ENCODE measurements at regions not wholly inside any gene's neighbourhood (a gene's known extent, or its start where the extent isn't known, plus 50 kb on each side); places are given as distances from the start of the nearest gene placed in this dataset.

DNA sequence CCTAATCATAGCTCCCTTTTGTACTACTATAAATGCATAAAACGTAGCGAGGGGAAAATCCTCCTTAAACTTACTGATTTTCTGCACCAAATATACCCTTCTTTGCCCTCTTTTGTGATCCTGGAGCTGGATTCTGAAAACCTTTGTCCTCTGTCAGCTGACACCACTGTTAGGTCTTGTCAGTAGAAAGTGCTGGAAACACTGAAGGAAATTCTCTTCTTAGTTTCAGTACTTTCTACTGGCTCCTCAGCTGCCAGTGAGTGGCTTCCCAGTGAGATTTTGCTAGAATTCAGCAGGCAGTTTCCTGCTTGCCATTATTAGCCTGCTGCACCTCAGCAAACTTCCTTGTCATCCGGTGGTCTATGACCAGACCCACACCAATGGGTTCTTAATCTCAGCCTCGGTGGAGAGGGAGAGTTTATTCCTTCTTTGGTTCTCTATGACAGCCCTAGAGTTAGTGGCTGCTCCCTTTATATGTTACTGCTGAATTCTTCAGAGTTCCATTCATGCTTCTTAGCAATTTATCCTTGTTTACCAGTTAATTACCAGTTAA is 476.2 kb downstream of the FSCB start:
- DNase-seq (ENCODE audit: extremely low read depth in 1 of 2, low read depth in 1 of 2), result no peak

DNA sequence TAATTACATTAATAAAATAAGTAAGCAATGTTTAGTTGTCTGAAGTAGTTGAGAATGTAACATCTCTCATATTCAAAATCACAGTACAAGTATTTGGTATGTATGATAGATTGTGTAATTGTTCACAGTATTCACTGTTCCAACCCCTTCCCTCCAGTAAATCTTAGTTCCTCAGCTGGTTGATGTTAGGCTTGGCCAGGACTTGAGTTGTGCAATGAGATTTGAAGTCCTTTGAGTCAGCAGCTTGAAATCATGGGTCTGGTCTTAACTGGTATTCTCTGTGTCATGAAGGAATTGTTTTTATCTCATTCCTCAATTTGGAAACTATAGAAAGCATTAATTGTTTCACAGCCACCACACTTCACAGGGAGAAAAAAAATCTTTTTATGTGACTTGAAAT is 477.1 kb downstream of the FSCB start:
- no peak for DNase-seq (ENCODE audit: extremely low read depth in 1 of 2, low read depth in 1 of 2)

DNA sequence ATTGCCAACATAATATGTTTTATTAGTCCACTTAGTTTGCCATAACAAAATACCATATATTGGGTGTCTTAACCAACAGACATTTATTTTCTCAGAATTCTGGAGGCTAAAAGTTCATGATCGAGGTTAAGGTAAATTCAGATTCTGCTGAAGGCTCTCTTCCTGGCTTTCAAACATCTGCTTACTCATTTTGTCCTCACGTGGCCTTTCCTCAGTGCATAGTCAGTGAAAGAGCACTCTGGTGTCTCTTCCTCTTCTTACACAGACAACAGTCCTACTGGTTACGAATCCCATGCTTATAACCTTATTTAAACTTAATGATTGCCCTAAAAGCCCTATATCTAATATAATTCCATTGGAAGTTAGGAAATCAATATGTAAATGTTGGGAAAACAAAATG is 479.7 kb downstream of the FSCB start:
- DNase-seq (ENCODE audit: extremely low read depth in 1 of 2, low read depth in 1 of 2), result no peak

DNA sequence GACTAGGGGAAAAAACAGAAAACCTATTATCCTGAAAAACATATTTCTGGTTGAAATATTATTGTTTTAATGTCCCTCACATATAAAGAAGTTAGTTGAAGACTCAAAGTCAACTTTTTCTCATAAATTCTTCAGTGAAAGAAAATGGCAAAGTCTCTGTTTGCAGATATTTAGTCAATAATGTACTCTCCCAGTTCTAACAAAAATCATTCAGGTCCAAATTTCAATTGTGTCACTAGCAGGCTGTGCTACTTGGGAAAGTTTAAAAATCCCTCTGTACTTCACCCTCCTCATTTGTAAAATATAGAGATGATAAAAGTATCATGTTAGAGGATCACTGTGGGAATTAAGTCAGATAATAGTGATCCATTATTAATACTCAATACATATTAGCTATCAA is 496.5 kb downstream of the FSCB start:
- DNase-seq (ENCODE audit: extremely low read depth in 1 of 2, low read depth in 1 of 2), result no peak

DNA sequence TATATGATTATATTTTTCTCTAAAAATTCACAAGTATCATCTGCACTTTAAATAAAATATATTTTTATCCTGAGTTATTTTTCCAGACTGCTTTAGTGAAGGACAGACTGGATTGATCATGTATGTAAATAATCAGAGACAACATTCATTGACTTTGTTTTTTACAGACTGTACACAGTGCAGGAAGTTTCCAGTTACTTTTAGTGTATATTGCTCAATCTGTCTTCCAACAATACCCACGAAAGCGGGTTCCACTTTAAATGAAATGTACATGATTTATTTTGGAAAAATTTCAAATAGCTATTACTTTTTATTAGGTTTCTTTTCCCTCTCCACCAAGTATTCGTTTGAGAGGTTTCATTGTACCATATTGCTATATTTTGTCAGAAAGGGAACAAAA is 497.0 kb downstream of the FSCB start:
- no peak for DNase-seq (ENCODE audit: extremely low read depth in 1 of 2, low read depth in 1 of 2)

DNA sequence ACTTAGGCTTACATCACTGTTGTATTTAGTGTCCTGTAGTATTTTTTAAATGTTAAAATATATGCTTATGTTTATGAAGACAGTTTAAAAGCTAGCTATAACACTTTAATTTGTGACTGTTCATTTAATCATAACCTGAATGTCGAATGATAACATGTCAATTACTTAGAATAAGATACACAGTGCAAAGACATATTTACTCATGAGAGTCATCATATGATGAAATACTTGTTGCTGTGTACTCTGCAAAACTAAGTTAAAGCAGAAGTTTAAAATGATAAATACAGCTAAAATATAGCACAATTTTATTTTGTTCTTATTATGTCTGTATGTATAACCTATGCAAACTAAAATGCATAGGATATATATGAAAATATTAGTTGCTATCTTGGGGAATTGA is 497.4 kb downstream of the FSCB start:
- no peak for DNase-seq (ENCODE audit: extremely low read depth in 1 of 2, low read depth in 1 of 2)

DNA sequence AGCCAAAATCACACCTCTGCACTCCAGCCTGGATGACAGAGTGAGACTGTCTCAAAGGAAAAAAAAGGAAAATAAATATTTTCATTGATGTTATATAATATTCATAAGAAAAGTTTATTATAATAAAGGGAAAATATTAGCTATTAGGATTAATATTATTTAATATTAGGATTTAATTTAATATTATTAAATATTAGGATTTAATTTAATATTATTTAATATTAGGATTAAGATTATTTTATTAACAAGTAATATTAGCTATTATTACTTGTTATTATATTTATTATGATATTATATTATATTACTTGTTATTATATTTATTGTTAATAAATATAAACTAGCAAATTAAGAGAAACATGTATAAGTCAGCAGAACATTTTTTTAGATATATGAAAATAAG is 518.1 kb downstream of the FSCB start:
- no peak for DNase-seq (ENCODE audit: extremely low read depth in 1 of 2, low read depth in 1 of 2)

DNA sequence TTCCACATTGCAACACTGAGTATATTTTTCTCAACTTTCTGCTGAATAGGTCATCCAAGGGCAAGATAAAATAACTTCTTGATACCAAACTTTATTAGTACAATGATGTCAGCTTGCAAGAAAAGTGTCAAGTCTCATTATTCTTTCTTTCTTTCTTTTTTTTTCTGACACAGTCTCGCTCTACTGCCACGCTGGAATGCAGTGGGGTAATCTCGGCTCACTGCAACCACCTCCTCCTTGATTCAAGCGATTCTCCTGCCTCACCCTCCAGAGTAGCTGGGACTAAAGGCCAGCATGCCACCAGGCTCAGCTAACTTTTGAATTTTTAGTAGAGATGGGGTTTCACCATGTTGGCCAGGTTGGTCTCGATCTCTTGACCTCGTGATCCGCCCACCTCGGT is 523.4 kb downstream of the FSCB start:
- no peak for DNase-seq (ENCODE audit: extremely low read depth in 1 of 2, low read depth in 1 of 2)

DNA sequence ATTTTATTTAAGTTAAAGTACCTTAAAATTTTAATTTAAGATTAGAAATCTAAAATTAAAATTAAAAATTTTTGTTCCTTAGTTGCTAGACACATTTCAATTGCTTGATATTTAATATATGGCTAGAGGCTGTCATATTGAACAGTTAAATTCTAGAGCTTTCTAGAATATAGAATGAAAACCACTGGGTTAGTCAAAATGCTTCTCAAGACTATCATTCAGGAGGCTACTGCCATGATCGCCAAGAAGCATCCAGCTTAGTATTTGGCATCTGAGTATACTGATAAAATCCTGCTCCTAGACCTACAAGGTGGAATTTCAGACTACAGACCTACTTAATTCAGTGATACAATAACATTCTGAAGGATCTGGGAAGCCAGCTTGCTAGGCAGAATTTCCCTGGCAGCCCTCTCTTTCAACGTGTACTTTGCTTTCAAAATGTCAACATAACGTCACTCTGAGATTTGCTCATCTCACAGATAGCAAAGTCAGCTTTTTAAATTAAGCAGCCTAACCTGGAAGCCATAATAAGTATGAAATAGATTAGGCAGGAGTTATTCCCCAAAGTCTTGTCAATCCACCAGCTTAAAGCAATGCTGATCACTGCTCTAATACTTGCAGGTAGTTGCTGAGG is 525.8 kb downstream of the FSCB start:
- no peak for DNase-seq (ENCODE audit: extremely low read depth in 1 of 2, low read depth in 1 of 2)

DNA sequence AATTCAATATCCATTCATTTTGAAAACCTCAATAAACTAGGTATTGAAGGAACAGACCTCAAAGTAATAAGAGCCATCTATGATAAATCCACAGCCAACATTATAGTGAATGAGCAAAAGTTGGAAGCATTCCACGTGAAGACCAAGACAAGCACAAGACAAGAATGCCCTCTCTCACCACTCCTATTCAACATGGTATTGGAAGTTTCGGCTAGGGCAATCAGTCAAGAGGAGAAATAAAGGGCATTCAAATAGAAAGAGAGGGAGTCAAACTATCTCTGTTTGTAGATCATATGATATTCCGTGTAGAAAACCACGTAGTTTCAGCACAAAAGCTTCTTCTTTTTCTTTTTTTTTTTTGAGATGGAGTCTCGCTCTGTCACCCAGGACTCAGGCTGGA is 550.3 kb downstream of the FSCB start:
- no peak for DNase-seq (ENCODE audit: extremely low read depth in 1 of 2, low read depth in 1 of 2)

DNA sequence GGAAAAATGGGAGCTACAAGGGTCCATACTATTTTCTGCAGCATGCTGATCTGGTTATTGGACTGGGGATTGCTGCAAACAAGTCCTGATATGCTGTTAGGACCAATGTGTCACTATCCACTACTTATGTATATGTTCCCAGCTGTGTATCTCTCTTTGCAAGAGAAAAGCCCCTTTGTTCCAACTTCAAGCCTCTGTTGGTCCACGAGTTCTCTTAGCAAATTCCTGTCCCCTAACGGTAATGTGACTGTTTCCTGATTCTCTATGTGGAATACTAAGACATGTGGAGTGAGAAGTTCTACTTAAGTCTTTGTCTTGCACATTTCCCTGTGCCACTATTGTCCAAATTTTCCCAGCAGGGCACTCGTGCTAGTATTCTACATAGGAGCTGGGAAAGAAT is 557.7 kb downstream of the FSCB start:
- no peak for DNase-seq (ENCODE audit: extremely low read depth in 1 of 2, low read depth in 1 of 2)

DNA sequence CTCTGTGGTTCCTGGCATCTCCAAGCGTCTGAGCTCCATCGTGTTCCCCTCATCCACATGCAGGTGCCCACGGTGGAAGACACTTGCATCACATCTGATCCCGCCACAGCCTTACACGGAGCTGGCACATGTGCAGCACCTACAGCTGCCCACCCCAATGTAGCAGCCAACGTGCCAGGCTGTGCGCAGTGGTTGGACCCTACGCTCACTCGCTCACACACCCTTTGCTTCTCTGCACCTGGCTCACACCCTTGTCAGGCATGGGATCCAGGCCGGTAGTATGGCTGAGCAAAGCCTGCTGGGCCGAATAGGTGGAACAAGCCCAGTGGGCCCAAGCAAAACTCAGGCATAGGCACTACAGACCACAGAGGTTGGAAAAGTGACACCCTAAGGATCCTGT is 567.2 kb downstream of the FSCB start:
- no peak for DNase-seq (ENCODE audit: extremely low read depth in 1 of 2, low read depth in 1 of 2)

DNA sequence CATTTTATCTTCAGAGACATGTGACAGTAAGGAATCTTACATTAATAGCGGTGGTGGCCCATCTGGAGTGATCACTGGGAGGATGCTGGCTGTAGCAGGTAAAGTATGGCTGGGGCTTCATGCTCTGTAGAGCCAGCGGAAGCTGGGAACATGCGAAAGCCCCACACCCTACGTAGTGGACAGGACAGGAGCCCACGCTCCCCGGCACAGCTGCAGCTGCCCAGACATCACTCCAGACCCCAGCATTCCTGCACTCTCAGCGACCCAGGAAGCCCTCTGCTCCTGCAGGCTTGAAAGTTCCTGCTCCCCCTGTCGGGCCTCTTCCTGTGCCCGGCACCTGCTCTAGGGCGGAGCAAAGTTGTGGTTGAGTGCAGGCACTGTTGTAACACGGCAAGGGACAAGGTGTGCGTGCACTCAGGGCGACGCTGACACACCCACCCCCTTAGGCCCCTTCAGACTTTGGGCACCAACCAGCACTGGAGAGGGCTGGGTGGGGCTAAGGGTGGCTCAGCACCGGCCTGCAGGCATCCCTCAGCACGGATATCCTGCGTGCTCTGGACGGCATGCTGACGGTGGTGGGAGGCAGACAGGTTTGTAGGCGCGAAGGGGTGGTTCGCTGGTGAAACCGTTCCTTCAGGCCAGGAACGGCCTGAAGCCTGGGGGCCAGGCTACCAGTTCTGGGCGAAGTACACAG is 568.3 kb downstream of the FSCB start:
- no peak for DNase-seq (ENCODE audit: extremely low read depth in 1 of 2, low read depth in 1 of 2)

DNA sequence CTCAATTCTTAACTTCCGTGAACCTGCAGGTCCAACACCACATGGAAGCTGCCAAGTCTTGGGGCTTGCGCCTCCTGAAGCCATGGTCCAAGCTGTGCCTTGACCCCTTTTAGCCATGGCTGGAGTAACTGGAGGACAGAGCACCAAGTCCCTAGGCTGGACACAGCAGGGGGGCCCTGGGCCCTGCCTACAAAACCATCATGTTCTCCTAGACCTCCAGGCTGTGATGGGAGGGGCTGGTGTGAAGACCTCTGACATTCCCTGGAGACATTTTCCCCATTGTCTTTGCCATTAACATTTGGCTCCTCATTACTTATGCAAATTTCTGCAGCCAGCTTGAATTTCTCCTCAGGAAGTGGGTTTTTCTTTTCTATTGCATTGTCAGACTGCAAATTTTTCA is 570.1 kb downstream of the FSCB start:
- DNase-seq (ENCODE audit: extremely low read depth in 1 of 2, low read depth in 1 of 2), result no peak

DNA sequence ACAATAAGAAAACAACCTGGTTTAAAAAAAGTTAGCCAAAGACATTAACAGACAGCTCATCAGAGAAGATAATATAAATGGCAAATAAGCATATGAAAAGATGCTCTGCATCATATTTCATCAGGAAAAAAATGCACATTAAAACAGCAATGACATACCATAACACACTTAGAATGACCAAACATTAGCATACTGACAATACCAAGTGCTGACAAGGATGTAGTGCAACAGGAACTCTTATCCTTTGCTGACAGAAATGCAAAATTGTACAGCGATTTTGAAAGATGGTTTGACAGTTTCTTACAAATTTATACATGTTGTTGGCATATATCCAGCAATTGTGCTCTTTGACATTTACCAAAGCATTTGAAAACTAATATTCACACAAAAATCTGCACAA is 573.0 kb downstream of the FSCB start:
- no peak for DNase-seq (ENCODE audit: extremely low read depth in 1 of 2, low read depth in 1 of 2)

DNA sequence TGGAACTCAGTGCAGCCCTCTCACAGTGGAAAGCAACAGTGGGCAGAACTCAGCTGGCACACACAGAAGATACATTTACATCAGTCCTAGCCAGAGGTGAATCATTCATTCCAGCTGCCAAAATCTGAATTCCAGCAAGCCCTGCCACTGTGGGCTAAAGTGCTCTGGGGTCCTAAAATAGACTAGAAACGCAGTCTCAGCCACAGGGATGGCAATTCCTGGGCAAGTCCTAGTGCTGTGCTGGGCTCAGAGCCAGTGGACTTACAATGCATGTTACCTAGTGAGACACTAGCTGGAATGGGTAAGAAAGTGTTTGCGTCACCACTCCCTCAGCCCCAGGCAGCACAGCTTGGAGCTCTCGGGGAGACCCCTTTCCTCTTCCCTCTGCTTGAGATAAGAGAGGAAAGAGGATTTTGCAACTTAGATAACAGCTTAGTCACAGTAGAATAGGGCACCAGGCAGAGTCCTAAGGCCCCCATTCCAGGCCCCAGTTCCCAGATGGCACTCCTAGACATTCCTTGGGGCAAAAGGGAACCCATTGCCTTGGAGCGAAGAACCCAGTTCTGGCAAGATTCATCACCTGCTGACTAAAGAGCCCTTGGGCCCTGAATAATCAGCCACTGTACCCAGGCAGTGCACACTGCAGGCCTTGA is 592.9 kb downstream of the FSCB start:
- DNase-seq (ENCODE audit: extremely low read depth in 1 of 2, low read depth in 1 of 2), result no peak

DNA sequence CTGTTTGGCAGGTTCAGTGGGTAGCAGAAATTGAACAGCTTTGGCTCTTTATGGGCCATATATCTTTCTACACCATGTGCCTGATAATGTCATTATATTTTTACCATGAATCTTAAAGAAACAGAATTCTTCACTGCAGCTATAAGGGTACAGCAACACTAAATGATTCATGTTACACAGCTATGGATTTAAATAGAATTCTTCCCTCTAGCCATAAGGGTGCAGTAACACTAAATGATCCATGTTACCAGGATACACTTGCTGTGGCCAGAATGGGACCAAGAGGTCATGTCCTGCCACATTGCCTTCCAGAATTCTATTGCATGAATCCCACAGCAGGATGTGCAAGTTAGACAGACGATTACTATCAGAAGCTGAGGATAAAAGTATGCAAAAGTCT is 603.9 kb downstream of the FSCB start:
- no peak for DNase-seq (ENCODE audit: extremely low read depth in 1 of 2, low read depth in 1 of 2)

DNA sequence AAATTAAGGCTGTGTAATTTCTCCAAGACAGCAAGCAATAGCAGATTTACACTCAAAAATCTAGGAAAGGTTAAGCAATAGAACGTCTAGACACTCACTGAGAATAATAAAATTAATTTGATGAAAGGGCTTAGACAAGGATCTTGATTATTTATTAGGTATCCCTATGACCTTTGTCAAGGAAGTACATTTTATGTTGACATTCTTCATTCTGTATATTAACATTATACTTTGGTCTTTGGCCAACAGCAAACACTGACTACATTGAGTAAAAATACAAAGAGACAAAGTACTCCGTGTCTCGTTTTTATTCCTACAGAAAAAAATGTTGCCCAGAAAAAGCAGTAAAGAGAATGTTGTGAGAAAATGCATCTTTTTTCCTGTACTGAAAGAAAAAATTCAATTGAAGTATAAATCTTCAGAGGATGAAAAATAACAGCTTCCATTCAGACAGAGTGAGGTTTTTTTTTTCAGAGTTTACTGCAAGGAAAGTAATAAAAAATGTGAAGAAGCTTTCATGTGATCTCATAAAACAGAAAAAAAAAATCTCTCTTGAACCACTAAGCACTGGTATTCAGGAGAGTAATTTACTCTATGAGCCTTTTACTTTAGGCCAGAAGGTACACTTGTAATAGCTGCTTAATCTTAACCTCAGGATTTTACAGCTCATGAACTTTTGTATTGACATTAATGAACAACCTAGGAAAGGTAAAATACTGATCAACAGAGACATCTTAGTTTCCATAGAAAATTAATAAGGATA is 605.0 kb downstream of the FSCB start:
- DNase-seq (ENCODE audit: extremely low read depth in 1 of 2, low read depth in 1 of 2), result no peak

DNA sequence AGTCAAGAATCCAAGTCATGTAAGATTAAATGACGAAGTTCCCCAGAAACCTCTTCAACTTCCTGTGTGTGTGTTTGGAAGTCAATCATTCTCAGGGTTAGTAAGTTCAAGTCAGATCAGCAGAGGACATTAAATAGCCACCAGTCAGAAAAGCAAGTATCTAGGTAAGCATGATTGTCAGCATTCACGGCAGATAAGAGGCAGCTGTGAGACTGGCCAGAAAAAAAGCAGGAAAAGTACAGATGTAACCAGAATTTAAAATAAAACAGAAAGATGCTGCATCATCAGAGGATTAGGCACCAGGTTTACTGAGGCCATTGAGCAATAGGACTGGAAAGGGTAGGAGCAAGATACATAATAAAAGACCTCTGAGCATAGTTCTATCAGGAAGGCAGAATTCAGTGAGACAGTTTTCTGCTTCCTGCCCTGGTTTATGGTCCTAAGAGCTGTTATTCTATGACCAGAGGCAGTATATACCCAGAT is 606.9 kb downstream of the FSCB start:
- no peak for DNase-seq (ENCODE audit: extremely low read depth in 1 of 2, low read depth in 1 of 2)

DNA sequence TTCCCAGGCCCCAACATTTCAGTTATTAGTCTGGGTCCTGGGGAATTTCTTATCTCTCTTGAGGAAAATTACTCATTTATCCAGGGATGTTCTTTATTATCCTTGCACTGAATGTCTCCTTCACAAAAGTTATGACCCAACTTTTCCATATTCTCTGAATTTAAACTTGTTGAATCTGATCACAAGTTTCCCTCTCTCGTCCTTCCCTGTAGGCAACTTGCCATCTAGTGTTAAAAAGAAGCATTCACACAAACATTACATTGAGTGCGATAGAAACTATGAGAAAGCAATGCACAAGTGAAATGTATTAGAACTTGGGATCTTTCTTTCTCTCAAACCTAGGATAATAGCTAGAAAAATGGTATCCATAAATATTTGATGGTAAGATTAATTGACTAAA is 608.4 kb downstream of the FSCB start:
- DNase-seq (ENCODE audit: extremely low read depth in 1 of 2, low read depth in 1 of 2), result no peak

DNA sequence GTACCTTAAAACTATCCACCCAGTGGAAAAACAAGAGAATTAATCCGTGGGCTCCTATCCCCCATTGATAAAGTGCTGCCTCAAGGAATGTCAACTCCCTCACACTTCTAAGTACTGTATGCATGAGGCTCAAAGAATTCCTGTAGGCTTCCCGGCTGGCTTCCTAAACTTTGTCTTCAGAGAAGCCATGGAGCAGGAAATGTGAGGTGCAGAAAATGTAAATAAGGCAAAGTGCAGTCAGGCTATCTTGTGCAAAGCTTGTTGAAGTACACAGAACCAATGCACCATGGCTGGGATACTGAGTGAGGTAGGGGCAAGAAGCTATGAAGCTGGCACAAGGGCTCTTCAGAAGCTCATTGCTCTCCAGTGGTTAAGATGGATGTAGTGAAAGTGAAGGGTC is 611.0 kb downstream of the FSCB start:
- DNase-seq (ENCODE audit: extremely low read depth in 1 of 2, low read depth in 1 of 2), result no peak
